Fibroblast of skin of right biceps (primary cell): ENCODE measurements at regions not wholly inside any gene's neighbourhood (a gene's known extent, or its start where the extent isn't known, plus 50 kb on each side); places are given as distances from the start of the nearest gene placed in this dataset.

Source experiments
- DNase-seq: peaks from one replicate; pipeline ENCODE4 v3.0.0-alpha.2; 2013

DNA sequence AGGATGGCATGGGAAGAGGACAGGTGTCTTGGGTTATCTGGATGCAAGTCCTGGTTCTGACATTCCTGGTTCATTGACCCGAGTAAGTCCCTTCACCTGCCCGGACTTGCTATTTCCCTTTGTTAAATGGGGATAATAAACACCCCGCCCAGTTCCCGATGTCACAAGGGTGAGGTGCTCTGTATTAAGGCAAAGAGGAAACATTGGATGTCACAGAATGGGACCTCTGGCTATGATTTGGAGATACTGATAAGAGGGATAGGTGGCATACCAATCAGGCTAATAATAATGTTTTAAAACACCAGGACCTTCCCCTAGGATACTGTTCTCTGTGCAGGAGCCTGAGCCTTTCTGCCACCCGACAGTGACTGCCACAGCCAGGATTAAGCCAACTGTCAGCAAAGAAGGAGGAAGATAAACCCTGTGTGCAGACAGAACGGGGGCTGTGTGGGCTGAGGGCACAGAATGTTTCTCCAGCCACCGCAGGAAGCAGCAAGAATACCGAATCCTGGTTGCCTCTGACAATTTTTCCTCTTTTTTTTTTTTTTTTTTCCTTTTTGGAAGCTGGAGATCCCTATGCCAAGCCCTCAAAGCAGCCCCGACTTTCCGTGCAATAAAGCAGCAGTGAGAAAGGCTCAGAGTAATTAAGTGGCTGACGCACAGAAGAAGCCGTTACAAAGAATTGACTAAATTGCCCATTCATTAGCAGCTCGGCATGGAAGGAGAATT is 336.6 kb downstream of the SMAD2 start:
- no peak for DNase-seq

DNA sequence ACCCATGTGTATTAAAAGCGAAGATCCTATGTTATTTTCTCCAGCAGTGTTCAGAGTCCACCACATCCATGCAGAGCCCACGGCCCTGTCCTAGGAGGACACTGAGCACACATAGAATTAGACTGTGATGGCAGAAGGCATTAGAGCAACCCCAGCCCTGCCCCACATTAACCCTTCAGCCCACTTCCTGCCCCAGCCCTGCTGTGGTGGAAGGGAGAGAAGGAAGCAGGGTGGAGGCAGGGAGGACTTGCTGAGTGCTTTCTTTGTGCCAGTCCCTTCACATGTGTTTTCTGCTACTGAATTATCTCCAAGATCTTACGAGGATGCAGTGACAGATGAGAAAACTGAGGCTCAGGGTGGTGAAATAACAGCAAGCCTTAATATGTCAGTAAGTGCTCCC is 339.0 kb downstream of the SMAD2 start:
- no peak for DNase-seq

DNA sequence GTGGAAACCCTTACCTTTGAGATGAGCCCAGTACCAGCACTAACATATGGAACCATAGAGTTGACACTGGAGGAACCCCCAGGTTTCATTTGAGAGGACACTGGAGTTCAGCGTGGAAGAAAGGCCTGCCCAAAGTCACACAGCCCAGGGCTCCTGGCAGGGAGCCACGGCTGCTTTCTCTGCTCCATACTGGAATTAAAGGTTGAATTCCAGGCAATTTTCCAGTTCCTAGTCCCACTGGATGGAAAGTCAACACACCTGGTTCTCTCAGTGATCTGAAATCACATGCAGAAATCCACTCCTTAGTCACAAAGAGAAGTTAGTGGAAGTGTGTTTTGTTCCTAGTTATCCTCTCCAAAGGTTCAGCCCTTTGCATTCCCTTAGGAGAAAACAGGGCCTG is 336.1 kb upstream of the SKOR2 start:
- DNase-seq, result no peak

DNA sequence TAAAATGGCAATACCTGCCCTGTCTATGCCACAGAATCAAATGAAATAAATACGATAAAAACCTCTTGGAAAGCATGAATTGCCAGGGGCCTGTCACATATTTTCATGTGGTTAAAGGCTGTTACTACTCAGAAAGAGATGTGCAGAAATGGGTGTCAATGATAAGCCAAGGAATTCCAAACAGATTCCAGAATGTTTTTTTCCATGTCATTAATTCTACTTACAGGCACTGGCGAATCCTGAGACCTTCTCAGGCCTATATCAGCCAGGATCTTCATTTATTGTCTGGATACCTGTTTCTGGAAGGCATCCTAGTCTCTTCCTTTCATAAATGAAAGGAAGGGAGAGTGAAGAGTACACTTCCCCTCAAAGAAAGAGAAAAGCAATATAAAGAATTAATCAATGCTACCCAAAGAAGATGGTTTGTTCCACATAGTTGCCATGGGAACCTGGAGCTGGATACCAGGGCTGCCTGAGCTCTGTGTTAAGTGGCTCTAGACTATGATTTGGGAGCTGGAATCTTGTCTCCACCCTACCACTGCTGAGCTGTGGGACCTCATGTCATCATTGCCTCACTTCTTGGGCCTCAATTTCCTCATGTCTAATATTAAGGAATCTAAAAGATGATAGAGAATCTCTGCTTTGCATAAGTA is 335.1 kb upstream of the SKOR2 start:
- DNase-seq, result no peak

DNA sequence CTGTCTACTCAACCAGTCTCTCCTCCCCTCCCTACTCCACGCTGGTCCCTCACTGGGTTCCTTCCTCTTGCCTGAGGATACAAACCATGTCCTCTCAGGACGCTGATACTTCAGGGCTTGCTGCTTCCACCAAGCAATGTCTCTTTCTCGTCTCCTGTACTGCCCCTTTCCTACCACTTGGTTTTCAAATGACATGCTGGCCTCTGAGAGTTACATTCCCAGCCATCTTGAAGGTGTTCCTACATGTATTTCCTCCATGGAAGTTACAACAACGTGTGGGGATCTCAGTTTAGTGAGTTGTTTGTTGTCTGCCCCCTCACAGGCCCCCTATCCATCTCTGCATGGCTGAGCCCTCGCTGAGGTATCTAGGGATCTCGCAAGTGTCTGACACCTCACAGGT is 334.5 kb upstream of the SKOR2 start:
- DNase-seq, result no peak

DNA sequence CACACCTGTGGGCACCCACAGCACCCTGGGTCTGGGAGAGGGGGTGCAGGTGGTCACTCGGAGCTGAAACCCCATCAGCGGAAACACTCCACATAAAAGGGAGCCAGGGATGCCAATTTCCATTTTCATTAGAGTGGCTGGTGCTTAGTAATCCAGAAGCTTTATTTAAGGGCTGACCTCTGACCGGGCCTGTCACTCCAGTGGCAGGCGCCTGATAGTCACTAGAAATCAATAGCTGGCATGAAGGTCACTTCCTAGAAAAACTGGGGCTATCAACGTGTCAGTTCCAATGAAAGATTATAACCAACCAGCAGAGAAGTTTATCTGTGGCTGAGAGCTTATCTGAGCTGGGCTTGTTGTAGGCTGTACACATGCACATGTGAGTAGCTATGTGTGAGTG is 333.7 kb upstream of the SKOR2 start:
- DNase-seq, result no peak

DNA sequence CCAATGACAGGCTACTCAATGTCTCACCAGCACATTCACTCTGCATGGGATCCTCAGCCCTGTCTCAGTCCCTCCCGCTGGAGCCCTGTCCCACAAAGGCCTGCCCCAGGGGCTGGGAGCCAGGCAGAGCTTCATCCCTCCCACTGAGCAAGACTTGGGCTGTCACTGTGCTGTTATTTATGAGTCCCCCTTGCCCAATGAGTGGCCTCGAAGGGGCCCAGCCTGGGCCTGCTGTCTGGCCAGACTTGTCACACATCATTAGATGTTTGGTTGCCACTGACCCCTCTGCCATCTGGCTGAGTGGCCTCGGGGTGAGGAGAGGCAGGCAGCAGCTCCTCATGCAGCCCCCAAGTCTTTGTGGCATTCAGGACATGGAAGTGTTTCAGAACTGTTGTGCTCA is 330.6 kb upstream of the SKOR2 start:
- no peak for DNase-seq

DNA sequence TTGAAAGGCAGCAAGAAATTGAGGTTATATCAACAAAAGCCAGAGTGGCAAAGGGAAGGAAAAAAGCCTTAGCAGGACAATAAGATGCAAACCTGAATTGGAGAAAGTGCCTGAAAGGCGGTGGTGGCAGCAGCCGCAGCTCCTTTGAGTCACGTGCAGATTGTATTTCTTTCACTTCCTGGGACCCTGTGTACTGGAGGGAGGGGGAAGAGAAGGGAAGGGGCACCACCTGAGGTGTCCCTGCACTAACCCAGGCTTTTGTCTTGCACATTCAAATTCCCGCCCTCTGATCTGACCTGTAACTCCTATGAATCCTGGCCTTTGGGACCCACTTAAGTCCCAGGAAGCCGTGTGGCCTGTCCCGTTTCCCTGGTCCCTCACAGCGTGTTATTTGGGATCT is 326.1 kb upstream of the SKOR2 start:
- no peak for DNase-seq

DNA sequence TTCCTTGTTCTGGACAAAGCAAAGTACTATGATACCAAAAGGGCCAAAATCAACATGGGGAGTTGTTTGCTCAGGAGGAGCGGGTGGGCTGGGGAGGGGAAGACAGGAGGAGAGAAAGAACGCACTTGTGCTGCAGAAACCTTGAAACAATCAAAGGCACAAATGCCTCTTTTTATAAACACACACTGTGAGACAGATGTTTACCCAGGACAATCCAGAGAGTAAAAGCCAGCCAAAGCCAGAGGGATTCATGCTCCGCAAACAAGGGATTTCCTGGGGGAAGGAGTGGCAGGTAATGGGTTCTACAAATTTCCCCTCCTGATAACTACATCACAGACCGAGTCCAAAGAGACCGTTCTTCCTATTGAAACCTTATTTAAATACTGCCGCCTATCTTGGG is 323.5 kb upstream of the SKOR2 start:
- no peak for DNase-seq

DNA sequence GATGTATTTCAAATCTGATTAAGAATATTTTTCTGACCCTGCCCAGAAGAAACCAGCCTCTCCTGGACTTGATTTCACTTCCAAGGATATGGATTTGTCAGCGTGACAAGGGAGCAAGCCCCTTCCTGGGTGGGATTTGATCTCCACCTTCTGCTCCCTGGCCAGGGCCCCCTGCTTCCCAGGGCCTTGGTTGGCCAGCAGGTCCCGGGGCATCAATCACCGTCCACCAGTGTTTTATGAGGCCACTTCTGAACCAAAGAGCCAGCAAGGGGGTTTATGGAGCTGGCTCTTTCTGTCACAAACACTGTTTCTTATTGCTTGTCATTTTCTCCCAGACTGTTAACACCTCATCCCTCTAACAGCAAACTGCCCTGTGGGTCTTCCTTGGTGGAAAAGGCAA is 320.5 kb upstream of the SKOR2 start:
- no peak for DNase-seq

DNA sequence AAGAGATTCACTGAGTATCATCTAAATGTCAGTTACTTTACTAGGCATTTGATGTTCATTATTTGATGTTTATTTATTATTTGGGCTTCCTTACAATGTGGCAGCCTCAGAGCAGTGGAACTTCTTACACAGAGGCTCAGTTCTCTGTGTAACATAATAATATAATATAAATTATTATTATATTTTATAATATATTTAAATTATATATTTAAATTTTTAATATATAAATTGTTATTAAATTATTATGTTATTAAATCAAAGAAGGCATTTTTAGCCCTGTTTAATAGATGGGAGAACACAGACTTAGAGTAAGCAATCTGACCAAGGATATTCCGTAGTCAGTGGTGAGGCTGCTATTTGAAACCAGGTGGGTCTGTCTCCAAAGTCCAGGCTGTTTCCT is 315.3 kb upstream of the SKOR2 start:
- DNase-seq, result no peak

DNA sequence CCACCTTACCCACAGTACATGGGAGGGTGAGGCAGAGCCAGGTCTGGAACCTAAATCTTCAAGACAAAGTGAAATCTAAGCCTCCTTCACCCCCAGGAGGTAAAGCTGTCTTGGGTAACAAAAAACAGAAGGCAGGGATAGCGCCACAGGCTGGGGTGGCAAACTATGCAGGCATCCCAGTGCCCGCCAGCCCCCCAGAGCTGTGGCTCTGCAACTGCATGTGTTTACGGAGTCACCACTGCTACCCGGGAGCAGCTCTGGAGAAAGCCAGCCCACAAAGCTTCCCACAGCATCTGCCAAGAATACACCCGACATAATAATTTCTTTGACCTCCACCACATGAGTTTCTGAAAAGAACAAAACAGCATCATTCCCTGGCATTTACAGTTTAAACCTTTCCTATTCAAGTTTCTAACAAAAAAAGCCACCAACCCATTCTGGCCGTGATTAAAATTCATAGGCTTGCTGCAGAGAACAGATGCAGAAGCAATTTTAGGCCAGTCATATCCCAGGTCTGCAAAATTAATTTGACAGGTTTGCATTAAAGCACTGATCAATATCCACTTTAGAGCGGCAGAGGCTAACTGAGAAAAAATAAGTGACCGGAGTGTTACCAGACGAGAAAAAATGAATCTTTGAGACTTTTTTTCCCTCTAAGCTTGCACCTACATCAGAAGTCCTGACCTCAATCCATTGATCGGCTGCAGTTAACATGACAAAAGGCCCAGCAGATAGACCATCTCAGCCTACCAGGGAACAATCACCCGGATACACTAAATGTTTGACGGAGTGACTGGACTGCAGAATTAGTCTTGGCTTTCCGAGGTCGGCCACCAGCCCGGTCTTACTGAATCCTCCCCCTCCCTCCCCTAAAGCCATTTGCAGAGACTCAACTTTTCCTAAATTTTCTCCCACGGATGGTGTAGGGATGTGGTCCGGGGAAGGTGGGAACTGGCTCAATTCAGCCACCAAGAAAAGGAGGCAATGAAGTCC is 309.6 kb upstream of the SKOR2 start:
- DNase-seq, result no peak

DNA sequence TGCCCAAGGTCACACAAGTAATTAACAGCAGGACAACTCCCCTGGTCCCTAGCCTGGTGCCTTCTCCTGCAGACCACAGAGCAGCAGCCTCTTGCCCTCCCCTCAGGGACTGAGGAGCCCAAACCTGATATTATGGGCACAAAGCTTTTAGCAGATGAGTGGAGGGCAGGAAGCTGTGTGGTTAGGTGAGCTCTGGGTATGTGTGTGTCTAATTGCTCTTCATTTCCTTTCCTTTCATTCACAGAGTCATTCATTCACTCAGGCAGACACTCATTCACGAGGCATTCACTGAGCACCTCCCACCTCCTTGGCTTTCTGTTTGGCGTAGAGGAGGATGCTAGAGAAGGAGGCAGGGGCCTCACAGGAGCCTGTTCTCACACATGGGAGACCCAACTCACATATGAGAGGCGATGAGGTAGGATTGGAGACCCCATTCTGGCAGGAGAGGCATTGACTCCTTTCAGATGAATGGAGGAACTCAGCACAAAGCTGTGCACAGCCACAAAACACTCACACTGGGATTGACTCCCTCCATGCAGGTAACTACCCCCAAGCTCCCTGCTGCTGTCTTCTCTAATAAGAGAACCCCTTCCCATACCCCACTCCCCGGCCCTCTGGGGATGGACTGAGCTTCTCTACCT is 306.8 kb upstream of the SKOR2 start:
- DNase-seq, result no peak

DNA sequence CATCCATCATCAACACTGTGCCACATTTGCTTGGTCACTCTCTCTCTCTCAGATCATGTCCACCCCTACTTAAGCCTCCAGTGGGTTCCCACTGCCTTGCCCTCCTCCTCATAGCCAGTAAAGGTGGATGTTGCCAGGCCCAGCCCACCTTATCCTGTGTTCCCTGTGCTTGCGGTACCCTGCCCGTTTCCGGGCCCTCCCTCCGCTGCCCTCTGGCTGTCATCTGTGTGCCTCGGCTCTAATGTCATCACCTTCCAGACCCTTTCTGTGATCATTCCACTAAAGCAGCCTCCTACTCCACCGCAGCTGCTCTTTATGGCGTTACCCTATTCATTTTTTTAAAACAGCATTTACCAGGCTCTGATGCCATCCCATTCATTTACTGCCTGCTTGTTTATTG is 305.7 kb upstream of the SKOR2 start:
- no peak for DNase-seq

DNA sequence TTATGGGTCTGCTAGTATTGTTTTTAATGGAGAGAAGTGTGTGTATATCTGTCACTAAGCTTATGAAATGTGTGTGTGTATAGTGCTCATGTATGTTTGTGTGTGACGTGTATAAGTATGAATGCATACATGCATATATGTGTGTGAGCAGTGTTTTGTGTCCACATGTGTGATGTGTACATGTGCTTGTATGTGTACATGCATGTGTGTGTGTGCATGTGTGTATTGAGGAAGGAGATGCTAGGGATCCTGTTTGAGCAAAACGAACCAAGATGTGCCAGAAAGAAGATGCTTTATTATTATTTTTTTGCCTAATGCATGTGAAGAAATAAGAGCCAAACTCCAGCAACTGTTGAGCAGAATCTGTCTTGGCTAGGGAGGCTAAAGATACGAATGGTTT is 301.3 kb upstream of the SKOR2 start:
- no peak for DNase-seq

DNA sequence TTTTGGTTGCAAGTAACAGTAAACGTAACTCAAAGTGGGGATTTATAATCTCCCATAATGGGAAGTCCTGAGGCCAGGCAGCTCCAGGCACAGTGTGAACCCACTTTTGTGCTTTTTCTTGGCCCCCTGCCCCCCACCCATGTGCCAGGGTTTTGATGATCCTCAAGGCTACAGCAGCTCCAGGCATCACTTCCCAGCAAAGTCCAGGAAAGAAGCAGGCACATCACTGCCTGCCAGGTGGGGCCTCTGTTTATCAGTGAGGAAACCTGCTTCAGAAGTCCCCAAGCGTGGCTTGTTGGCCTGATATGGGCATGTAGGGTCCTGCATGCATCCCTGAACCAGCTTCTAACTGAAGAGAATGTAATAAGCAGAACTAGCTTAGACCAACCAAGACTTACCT is 299.2 kb upstream of the SKOR2 start:
- DNase-seq, result no peak

DNA sequence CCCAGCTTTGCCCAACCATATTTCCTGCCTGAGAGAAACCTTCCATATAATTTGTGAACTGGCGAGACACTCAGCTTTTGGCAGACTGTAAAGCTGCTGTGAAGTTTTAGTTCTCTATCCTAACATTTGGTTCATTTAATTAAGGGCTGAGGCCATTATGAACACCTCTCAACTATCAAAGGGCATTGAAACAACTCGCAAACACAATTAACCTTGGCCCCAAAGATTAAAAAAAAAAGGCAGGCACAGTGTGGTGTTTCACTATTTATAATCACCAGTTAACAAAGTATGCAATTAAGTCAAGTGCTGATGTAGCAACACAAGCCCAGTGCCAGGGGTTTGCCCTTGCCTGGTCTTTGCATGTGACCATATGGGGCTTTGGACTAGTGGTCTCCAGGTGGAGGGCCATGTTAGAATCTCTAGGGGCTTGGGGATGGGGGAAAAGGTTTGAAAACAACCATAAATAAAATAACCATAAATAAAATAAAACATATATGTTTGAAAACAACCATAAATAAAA is 297.6 kb upstream of the SKOR2 start:
- DNase-seq, result no peak

DNA sequence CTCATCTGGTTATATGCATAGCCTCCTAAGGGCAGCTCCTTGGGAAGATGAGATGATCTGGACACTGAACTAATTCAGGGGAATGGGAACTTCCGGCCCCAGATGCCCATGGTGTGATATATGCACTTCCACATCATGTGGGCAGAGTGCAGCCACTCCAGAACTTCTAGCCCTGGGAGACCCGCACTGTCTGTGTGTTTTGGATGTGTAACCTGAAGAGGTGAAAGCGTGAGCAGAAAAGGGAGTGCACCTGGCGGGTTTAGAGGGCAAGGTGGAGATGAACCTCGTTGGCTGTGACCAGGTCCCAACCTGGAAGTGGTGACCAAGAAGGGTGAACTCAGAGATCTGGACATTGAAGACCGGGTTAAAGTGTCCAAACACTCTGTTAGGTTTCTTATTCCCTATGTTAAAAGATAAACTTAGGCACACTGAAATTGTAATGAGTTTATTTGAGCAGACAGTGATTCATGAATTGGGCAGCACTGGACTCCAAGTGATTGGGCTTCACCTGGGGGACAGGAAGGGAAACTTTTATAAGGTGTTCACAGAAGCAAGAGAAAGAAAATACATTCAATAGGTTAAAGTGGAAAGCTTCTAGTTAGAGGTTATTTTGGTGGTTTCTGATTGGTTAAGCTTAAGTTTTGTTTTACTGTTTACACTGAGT is 296.2 kb upstream of the SKOR2 start:
- no peak for DNase-seq

DNA sequence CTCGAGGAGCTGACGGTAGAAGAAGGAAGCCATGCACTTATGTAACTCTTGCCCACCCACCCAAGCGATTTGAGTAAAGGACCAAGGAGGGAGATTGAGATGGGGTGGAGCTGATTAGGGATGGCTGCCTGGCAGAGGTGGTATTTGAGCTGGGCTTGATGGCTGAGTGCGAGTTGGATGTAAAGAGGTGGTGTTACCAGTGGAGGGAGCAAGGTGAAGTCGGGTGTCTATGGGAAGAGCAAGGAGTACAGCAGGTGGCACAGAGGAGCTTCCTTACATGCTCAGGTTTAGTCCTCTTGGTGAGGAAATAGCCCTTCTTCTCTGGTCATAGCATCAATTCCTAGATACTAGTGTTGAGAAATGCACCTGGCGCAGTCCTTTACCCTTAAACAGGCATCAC is 294.2 kb upstream of the SKOR2 start:
- no peak for DNase-seq

DNA sequence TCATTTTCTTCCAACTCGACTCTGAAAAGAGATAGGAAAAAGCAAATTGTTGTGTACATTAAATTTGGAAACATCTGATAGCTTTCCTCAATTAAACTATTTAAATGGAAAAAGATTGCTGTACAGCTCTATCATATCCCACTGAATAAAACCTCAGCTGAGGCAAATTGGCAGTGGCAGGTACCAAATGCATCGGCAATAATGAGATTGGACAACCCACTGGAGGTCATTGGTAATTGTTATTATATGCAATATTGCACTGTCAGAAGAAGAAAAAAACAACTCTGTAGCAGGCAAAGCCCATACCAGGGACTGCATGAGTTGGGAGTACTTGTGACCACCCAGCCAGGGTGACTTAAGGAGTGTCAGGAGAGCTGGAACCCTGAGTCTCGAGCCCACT is 291.6 kb upstream of the SKOR2 start:
- no peak for DNase-seq

DNA sequence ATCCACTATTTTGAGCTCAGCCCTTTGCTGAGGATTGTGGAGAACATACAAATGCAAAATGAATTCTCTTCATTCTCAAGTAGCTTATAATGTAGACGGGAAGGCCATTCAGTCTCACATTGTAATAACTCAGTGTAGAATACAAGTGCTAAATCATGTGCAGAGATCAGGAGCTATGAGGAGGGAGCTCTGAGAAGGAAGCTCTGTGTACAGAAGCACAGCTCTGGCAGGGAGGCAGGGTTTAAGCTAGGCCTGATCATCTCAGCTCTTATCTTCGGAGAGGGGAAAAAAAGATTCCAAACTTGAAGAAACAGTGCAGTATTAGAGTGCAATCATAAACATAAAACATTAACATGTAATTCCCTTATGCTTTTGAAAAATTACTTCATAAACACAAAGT is 291.1 kb upstream of the SKOR2 start:
- no peak for DNase-seq

DNA sequence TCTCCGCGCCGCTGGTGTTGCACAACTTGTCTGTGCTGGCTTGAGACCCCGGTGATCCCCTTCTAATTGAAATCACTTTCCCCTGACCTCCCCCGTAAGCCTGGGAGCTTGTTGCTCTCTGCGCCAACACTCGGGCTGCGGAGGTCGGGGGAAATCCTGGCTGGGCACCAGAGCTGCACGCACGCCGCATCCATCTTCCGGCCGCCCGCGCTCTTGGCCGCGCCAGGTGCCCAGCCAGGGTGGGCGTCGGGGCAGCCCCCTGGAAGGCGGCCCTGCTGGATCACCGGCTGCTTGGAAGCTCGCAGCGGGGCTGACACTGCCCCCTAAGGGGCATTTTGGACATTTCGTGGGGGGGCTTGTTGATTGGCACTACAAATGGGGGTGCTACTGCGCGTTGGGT is 280.3 kb upstream of the SKOR2 start:
- no peak for DNase-seq

DNA sequence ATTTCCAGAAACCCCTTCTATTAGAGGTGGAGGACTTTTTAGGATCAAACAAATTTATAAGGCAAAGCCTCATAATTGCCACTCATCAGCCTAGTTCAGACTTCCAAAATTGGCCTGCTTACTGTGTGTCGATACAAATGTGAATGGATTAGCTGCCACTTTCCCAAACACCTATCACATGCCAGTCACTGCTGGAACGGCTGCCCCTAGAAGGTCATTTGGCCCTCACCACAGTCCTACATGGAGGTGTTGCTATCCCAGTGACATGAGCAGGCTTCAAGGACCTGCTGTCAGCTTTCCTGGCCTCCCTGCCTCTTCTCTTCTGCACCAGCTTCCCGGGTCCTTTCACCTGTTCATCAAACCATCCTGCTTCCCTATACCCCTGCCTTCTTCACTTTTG is 279.2 kb upstream of the SKOR2 start:
- no peak for DNase-seq
